ENCODE measurements at regions not wholly inside any gene's neighbourhood (a gene's known extent, or its start where the extent isn't known, plus 50 kb on each side); places are given as distances from the start of the nearest gene placed in this dataset.

DNA sequence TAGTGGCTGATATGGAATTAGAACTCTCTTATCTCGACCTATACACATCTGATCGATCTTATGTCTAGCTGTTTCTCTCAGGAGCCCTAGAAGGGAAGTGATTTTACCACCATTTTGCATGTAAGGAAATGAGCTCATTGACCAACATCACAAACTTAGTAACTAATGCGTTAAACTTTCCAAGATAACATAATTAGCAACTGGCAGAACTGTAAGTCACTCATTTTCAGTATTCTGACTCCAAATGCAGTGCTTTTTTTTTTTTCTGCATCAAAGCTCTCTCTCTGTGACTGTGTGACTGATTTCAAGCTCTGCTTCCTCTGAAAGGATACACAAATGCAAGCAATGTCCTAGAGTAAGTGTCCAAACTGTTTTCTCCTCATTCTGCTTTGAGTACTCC, 68.1 kb upstream of the FBXL7 start:
- no peak overlapping the region for H3K9ac ChIP-seq (ENCODE audit: low read depth, low read length)
- no peak overlapping the region for H3K27ac ChIP-seq (ENCODE audit: insufficient read depth, low read length)
- no peak overlapping the region for H3K4ac ChIP-seq (ENCODE audit: low read depth, low read length)
- in situ Hi-C loops (cut with MboI; ENCODE audit: low sequenced_read_pairs): no loop called here
- no peaks in the 10 kb centered on the region for H3K9me3 ChIP-seq (ENCODE audit: control insufficient read depth, insufficient read depth, low read length)
- dilution Hi-C loops (cut with HindIII; ENCODE audit: low sequenced_read_pairs, unreplicated experiment): no loop called here
- no peak overlapping the region for H4K91ac ChIP-seq (ENCODE audit: insufficient read depth, low read depth, low read length)
- no peak for ATAC-seq (ENCODE audit: low read depth)
- no TSS peak for BruUV-seq (replicated peaks)
- H3K9me1 ChIP-seq (ENCODE audit: insufficient read depth, low read length): no peaks in the 10 kb centered on the region
- no peak overlapping the region for H2AK9ac ChIP-seq (replicated peaks; ENCODE audit: low read depth, low read length, poor library complexity)
- no peak overlapping the region for H3K56ac ChIP-seq (ENCODE audit: extremely low read depth, insufficient read depth, low read length)
- no peak overlapping the region for H4K8ac ChIP-seq (ENCODE audit: low read depth in 2 of 2, low read length in 2 of 2)
- no CpG with 5 or more reads among the region's 3 CpGs for WGBS, 2 experiments (ENCODE audit: extremely low coverage in 2 of 2, insufficient read length in 1 of 2)
- H2AK5ac ChIP-seq (ENCODE audit: low read depth, low read length): no peak overlapping the region
- no peaks in the 10 kb centered on the region for H3K27me3 ChIP-seq (ENCODE audit: control insufficient read depth, insufficient read depth, low read length)
- H3K36me3 ChIP-seq (ENCODE audit: control insufficient read depth, insufficient read depth, low read length): no peaks in the 10 kb centered on the region
- no peak overlapping the region for H3K4me3 ChIP-seq (ENCODE audit: insufficient read depth, low read depth, low read length)
- H3K18ac ChIP-seq (ENCODE audit: low read depth, low read length): no peak overlapping the region
- CTCF ChIA-PET: no interaction called here
- no peaks in the 10 kb centered on the region for H4K20me1 ChIP-seq (ENCODE audit: insufficient read depth, low read length)
- H4K5ac ChIP-seq (ENCODE audit: low read depth, low read length): no peak overlapping the region
- no peak overlapping the region for H3K23ac ChIP-seq (ENCODE audit: low read depth, low read length)
- no peak overlapping the region for H3K14ac ChIP-seq (replicated peaks; ENCODE audit: low read depth, low read length)
- no peaks in the 10 kb centered on the region for H3K79me1 ChIP-seq (ENCODE audit: low read depth in 1 of 2, low read length in 2 of 2)
- no peaks in the 10 kb centered on the region for H3K4me1 ChIP-seq (ENCODE audit: control insufficient read depth, insufficient read depth, low read length)
- TF ChIP-seq RCOR1 (IDR thresholded peaks at IDR 0.05; ENCODE audit: insufficient replicate concordance, low read length): no peak
- no peak for TF ChIP-seq POLR2A (IDR thresholded peaks at IDR 0.05; ENCODE audit: low read depth, low read length)
- no peak for TF ChIP-seq USF2 (IDR thresholded peaks at IDR 0.05; ENCODE audit: low read depth, low read length)
- TF ChIP-seq CHD1 (IDR thresholded peaks at IDR 0.05; ENCODE audit: low read depth, low read length): no peak
- no peak for TF ChIP-seq MAZ (IDR thresholded peaks at IDR 0.05; ENCODE audit: borderline replicate concordance, low read depth, low read length)
- TF ChIP-seq ELK1 (IDR thresholded peaks at IDR 0.05; ENCODE audit: borderline replicate concordance, low read depth, low read length): no peak
- no peak for TF ChIP-seq CEBPB (IDR thresholded peaks at IDR 0.05; ENCODE audit: low read depth, low read length)
- TF ChIP-seq FOS (IDR thresholded peaks at IDR 0.05; ENCODE audit: low read depth, low read length): no peak
- TF ChIP-seq SMC3 (IDR thresholded peaks at IDR 0.05; ENCODE audit: low read depth, low read length): no peak
- no peak for TF ChIP-seq BHLHE40 (IDR thresholded peaks at IDR 0.05; ENCODE audit: low read depth, low read length)
- no peak for TF ChIP-seq NFE2L2 (IDR thresholded peaks at IDR 0.05; ENCODE audit: low read depth, low read length)
- TF ChIP-seq MAFK (IDR thresholded peaks at IDR 0.05; ENCODE audit: low read depth, low read length): no peak
- TF ChIP-seq, protein P1, sequence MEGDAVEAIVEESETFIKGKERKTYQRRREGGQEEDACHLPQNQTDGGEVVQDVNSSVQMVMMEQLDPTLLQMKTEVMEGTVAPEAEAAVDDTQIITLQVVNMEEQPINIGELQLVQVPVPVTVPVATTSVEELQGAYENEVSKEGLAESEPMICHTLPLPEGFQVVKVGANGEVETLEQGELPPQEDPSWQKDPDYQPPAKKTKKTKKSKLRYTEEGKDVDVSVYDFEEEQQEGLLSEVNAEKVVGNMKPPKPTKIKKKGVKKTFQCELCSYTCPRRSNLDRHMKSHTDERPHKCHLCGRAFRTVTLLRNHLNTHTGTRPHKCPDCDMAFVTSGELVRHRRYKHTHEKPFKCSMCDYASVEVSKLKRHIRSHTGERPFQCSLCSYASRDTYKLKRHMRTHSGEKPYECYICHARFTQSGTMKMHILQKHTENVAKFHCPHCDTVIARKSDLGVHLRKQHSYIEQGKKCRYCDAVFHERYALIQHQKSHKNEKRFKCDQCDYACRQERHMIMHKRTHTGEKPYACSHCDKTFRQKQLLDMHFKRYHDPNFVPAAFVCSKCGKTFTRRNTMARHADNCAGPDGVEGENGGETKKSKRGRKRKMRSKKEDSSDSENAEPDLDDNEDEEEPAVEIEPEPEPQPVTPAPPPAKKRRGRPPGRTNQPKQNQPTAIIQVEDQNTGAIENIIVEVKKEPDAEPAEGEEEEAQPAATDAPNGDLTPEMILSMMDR (conservative IDR thresholded peaks at IDR 0.05; ENCODE audit: low read depth, low read length): no peak
- no peak for TF ChIP-seq RAD21 (IDR thresholded peaks at IDR 0.05; ENCODE audit: low read length)
- TF ChIP-seq MXI1 (IDR thresholded peaks at IDR 0.05; ENCODE audit: borderline replicate concordance, low read depth, low read length): no peak
- no peak for TF ChIP-seq RFX5 (IDR thresholded peaks at IDR 0.05; ENCODE audit: low read depth, low read length)
- no peak overlapping the region for H2BK120ac ChIP-seq (ENCODE audit: low read depth, low read length)
- H2BK5ac ChIP-seq (ENCODE audit: low read depth, low read length, poor library complexity, severe bottlenecking): no peak overlapping the region
- H2BK20ac ChIP-seq (ENCODE audit: low read depth, low read length): no peak overlapping the region
- H2AFZ ChIP-seq (replicated peaks; ENCODE audit: low read length, poor library complexity): no peak overlapping the region
- POLR2A ChIA-PET (ENCODE audit: unreplicated experiment): no interaction called here
- no peak overlapping the region for H2BK15ac ChIP-seq (ENCODE audit: low read depth, low read length)
- intact Hi-C loops (cut with micrococcal nuclease): no loop called here
- no peak overlapping the region for H3K4me2 ChIP-seq (ENCODE audit: low read depth, low read length)
- no peak for DNase-seq

Data from IMR-90 (cell line).